Activated T-cell treated with anti-CD3 and anti-CD28 coated beads, Interleukin-2, amount 50 U/mL, for 24 hours (primary cell): ENCODE measurements at regions not wholly inside any gene's neighbourhood (a gene's known extent, or its start where the extent isn't known, plus 50 kb on each side); places are given as distances from the start of the nearest gene placed in this dataset.
"Not testable (repeated sequence)": the region's sequence is repeated elsewhere in the genome, so short reads cannot be mapped to it uniquely, and the experiment has no call there.

Experiments used
- DNase-seq: peaks from one replicate; pipeline ENCODE4 v3.0.0-alpha.2; 2020
- H3K27ac Mint-ChIP-seq: 2 replicates; pipeline ENCODE4 v1.8.0; 2020; ENCODE audit warnings: mild to moderate bottlenecking, mixed read lengths
- H3K27me3 Mint-ChIP-seq: 2 replicates; pipeline ENCODE4 v1.8.0; 2020; ENCODE audit warnings: mixed read lengths
- H3K36me3 Mint-ChIP-seq: 2 replicates; pipeline ENCODE4 v1.8.0; 2020; ENCODE audit warnings: low read depth, mixed read lengths
- H3K4me1 Mint-ChIP-seq: 2 replicates; pipeline ENCODE4 v1.8.0; 2020; ENCODE audit warnings: low read depth, mixed read lengths
- H3K4me3 Mint-ChIP-seq: 2 replicates; pipeline ENCODE4 v1.8.0; 2020; ENCODE audit warnings: mild to moderate bottlenecking, moderate library complexity, mixed read lengths
- H3K9me3 Mint-ChIP-seq: 2 replicates; pipeline ENCODE4 v1.8.0; 2020; ENCODE audit warnings: mixed read lengths

GRCh38 chrX:7343181-7343580 lies 195.2 kb upstream of the PUDP start:
- DNase-seq, result no peak
- Mint-ChIP-seq H3K36me3 (no peaks in the 10 kb centered on the region), H3K4me1 (no peaks in the 10 kb centered on the region), H3K27me3 (no peaks in the 10 kb centered on the region), H3K9me3 (no peaks in the 10 kb centered on the region), H3K4me3 (no peak overlapping the region), H3K27ac (no peak overlapping the region)

DNA sequence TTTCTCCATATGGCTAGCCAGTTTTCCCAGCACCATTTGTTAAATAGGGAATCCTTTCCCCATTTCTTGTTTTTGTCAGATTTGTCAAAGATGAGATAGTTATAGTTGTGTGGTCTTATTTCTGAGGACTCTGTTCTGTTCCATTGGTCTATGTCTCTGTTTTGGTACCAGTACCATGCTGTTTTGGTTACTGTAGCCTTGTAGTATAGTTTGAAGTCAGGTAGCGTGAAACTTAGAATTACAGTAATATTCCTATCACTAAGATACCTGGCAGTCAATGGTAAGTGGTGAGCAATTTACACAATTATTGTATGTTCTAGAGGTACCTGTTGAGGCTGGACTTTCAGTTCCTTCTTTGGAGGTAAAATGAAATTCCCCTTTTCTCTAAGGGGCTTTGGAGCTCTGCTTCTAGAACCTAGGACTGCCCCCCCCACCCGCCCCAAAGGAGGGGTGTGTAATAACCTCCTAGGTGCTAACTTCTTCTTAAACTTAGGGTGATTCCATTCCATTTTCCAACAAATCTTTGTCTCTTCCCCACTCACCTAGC lies 187.9 kb upstream of the PUDP start:
- not testable (repeated sequence) for H3K27me3 Mint-ChIP-seq, H3K4me1 Mint-ChIP-seq, DNase-seq, H3K9me3 Mint-ChIP-seq, H3K27ac Mint-ChIP-seq, H3K4me3 Mint-ChIP-seq
- H3K36me3 Mint-ChIP-seq, result peaks cover 13% of the 10 kb centered on the region

- no peak overlapping the region for H3K4me3 Mint-ChIP-seq
- H3K36me3 Mint-ChIP-seq, result peaks cover 17% of the 10 kb centered on the region
- no peaks in the 10 kb centered on the region for H3K9me3 Mint-ChIP-seq
- DNase-seq, result no peak
- H3K27ac Mint-ChIP-seq, result no peak overlapping the region
- H3K27me3 Mint-ChIP-seq, result no peaks in the 10 kb centered on the region
- H3K4me1 Mint-ChIP-seq, result no peaks in the 10 kb centered on the region
Observed at GRCh38 chrX:7334253-7334935, 186.4 kb upstream of the PUDP start.

- no peaks in the 10 kb centered on the region for H3K4me1 Mint-ChIP-seq
- H3K4me3 Mint-ChIP-seq, result no peak overlapping the region
- DNase-seq, result no peak
- no peak overlapping the region for H3K27ac Mint-ChIP-seq
- no peaks in the 10 kb centered on the region for H3K9me3 Mint-ChIP-seq
- no peaks in the 10 kb centered on the region for H3K27me3 Mint-ChIP-seq
- peaks cover 19% of the 10 kb centered on the region for H3K36me3 Mint-ChIP-seq
Observed at GRCh38 chrX:7330971-7331746, 183.2 kb upstream of the PUDP start.

DNA sequence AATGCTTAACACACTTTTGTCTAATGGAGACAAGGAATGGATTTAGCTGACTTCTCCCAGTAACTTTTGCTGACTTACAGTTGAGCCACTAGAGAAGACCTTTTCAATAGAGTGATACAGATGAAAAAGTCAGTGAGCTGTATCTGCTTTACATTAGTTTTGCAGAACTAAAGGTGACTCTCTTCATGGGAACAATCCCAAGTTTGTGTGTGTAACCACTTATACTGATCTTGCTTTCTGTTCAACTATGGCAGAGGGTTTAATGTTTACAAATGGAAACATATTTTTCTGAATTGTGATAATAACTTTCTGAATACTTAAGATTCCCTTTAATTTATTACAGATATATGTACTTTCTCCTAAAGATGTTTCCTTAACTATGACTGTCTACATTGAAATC lies 182.6 kb upstream of the PUDP start:
- no peaks in the 10 kb centered on the region for H3K27me3 Mint-ChIP-seq
- no peaks in the 10 kb centered on the region for H3K4me1 Mint-ChIP-seq
- H3K4me3 Mint-ChIP-seq, result no peak overlapping the region
- H3K27ac Mint-ChIP-seq, result no peak overlapping the region
- H3K9me3 Mint-ChIP-seq, result no peaks in the 10 kb centered on the region
- DNase-seq, result no peak
- H3K36me3 Mint-ChIP-seq, result peaks cover 19% of the 10 kb centered on the region

GRCh38 chrX:7318661-7319060 lies 170.7 kb upstream of the PUDP start:
- H3K27me3 Mint-ChIP-seq, result no peaks in the 10 kb centered on the region
- no peaks in the 10 kb centered on the region for H3K4me1 Mint-ChIP-seq
- no peak overlapping the region for H3K27ac Mint-ChIP-seq
- H3K36me3 Mint-ChIP-seq, result no peaks in the 10 kb centered on the region
- no peaks in the 10 kb centered on the region for H3K9me3 Mint-ChIP-seq
- no peak overlapping the region for H3K4me3 Mint-ChIP-seq
- no peak for DNase-seq

DNA sequence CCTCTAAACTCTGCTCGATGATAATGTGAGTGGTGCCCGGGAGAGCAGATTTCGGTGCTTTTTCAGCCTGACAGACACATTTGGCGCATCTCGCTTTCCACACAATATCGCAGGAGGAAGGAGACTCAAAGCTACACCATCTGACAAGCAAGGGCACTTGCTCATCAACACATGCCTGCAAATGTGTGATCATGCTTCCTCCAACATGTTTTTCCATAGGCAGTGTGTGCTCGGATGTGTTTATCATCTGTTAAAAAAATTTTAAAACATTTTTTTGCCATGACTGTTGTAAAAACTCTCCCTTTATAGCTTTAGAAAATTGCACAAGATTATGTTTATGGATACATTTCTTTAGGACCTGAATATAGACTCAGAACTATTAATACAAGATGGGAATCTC lies 170.3 kb upstream of the PUDP start:
- H3K9me3 Mint-ChIP-seq, result no peaks in the 10 kb centered on the region
- H3K36me3 Mint-ChIP-seq, result no peaks in the 10 kb centered on the region
- DNase-seq, result no peak
- H3K27me3 Mint-ChIP-seq, result no peaks in the 10 kb centered on the region
- no peak overlapping the region for H3K27ac Mint-ChIP-seq
- no peaks in the 10 kb centered on the region for H3K4me1 Mint-ChIP-seq
- no peak overlapping the region for H3K4me3 Mint-ChIP-seq

DNA sequence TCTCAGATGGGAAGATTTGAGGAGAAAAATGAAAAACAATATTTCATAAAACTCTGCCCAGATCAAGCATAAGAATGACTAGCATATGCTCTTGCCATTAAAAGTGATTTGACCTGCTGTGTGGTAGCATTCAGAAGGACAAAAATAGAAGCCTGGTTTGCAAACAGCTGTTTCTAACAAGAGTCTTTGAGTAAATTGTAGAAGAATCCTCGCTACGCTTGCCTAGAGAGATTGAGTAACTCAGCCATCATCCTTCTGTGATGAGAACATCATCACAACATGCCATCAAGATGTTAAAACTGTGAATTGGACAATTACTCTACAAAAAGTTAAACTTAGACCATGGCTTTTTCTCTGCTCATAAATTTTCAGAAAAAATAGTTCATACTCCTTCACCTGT lies 168.9 kb upstream of the PUDP start:
- Mint-ChIP-seq H3K27ac (no peak overlapping the region), H3K27me3 (no peaks in the 10 kb centered on the region), H3K4me1 (no peaks in the 10 kb centered on the region), H3K36me3 (no peaks in the 10 kb centered on the region), H3K9me3 (no peaks in the 10 kb centered on the region), H3K4me3 (no peak overlapping the region)
- DNase-seq, result no peak

DNA sequence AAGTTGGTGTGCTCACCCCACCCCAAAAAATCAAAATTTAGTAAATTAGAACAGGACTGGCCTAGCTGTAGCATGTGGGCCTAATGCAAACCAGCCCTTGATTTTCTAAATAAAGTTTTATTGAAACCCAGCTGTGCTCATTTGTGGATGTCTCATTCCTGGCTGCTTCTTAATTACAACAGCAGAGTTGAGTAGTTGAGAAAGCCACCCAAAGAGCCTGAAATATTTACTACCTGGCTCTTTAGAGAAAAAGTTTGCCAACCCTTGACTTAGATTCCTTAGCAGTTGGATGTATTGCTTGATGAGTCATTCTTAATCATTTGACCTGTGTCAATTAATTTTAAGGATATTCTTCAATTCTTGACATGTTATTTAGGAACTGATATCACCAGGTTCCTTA lies 168.3 kb upstream of the PUDP start:
- no peaks in the 10 kb centered on the region for H3K36me3 Mint-ChIP-seq

DNA sequence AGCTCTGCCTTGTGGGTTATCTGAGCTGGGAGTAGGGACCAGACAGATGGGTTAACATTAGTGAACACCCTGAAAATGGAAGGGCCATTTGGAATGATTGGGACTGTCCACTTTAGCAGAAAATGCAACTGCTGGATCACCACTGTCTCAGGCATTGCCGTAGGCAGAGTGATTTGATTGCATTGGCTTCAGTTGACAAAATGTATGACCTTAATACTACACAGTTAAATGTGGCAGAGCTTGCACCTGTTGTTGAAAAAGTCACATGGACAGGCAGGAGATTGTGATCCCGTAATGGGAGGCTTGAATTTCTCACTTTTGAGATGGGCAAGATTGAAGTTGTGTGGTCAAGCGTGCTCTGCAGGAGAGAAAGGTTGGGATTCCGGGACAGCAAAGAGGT lies 166.5 kb upstream of the PUDP start:
- no peak for DNase-seq
- Mint-ChIP-seq H3K36me3 (no peaks in the 10 kb centered on the region), H3K27ac (no peak overlapping the region), H3K4me3 (no peak overlapping the region), H3K27me3 (no peaks in the 10 kb centered on the region), H3K4me1 (no peaks in the 10 kb centered on the region), H3K9me3 (no peaks in the 10 kb centered on the region)

More for the DNA sequence above, 168.3 kb upstream of the PUDP start:
- H3K4me1 Mint-ChIP-seq, result no peaks in the 10 kb centered on the region
- H3K27me3 Mint-ChIP-seq, result no peaks in the 10 kb centered on the region
- DNase-seq, result no peak
- no peaks in the 10 kb centered on the region for H3K9me3 Mint-ChIP-seq
- H3K4me3 Mint-ChIP-seq, result no peak overlapping the region
- no peak overlapping the region for H3K27ac Mint-ChIP-seq

DNA sequence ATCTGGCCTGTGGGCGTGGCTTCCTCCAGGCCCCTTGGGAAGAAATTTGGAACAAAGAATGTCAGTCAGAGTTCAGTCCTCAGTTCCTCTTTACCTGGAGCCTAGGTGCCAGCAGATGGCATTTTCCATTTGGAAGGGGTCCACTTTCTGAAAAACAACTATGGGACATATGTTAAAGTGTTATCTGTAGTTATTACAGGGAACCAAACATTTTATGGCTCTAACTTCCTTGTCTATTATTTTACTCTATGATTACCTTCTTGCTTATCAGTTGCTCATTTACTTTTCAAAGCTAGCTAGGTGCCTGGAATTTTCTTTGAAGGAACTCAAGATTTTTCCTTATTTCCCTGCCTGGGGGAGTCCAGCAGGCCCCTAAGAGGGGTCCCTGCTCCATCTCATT lies 159.8 kb upstream of the PUDP start:
- Mint-ChIP-seq H3K36me3 (peaks cover 12% of the 10 kb centered on the region), H3K4me1 (no peaks in the 10 kb centered on the region), H3K27me3 (no peaks in the 10 kb centered on the region), H3K9me3 (no peaks in the 10 kb centered on the region), H3K4me3 (no peak overlapping the region), H3K27ac (no peak overlapping the region)
- no peak for DNase-seq

DNA sequence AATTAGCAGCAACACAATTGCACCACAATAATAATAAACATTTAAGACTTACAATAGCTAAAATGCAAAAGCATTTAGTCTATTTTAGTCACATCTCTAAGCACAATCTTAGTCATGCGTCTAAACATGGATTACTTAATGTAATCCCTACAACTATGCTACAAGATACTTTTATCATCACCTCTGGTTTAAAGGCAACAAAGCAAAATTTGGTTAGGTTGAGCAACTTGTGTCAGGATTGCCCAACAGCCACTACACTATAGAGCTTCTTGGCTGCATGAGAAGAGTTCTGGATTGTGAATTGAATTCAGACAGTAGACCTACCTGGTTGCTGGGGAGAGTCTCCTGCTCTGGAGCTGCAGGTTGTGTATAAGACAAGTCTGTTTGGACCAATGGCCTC lies 146.5 kb upstream of the PUDP start:
- H3K27ac Mint-ChIP-seq, result no peak overlapping the region
- H3K9me3 Mint-ChIP-seq, result no peaks in the 10 kb centered on the region

DNA sequence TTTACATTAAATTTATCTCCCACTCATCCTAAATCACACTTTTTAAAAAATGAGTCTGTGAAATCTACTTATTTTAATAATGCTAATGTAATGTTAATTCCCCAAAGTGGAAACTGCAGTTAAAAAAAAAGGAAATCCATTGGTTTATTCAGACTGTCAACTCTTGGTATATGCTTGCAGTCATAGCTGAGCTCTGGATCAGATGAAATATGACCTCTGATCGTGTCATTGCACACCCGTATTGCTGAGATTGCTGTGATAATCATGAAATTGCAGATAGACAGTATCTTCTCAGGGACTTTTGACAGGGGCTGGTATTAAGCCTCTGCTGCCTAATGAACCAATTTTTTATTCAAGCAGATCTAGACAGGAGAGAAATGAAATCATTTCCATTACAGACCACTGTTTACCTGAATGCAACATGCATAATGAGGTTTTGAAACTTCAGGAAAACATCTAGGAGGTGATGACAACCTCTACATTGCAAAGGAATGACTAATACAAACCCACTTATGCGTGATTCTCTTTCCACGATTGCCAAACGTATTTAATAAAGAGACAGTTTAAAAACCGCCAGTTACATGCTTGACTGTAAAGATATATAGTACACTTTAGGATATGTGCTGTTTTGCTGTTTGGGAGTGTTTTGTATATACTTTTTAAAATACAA lies 138.3 kb upstream of the PUDP start:
- no peaks in the 10 kb centered on the region for H3K4me1 Mint-ChIP-seq
- no peak for DNase-seq
- no peak overlapping the region for H3K4me3 Mint-ChIP-seq
- H3K9me3 Mint-ChIP-seq, result no peaks in the 10 kb centered on the region
- H3K27ac Mint-ChIP-seq, result no peak overlapping the region
- no peaks in the 10 kb centered on the region for H3K27me3 Mint-ChIP-seq
- H3K36me3 Mint-ChIP-seq, result no peaks in the 10 kb centered on the region

More for the DNA sequence above, 146.5 kb upstream of the PUDP start:
- Mint-ChIP-seq H3K27me3 (no peaks in the 10 kb centered on the region), H3K4me1 (no peaks in the 10 kb centered on the region), H3K36me3 (no peaks in the 10 kb centered on the region), H3K4me3 (no peak overlapping the region)
- DNase-seq, result no peak

- no peak overlapping the region for H3K27ac Mint-ChIP-seq
- no peaks in the 10 kb centered on the region for H3K36me3 Mint-ChIP-seq
- no peak overlapping the region for H3K4me3 Mint-ChIP-seq
- H3K27me3 Mint-ChIP-seq, result no peaks in the 10 kb centered on the region
- DNase-seq, result no peak
- H3K9me3 Mint-ChIP-seq, result no peaks in the 10 kb centered on the region
- no peaks in the 10 kb centered on the region for H3K4me1 Mint-ChIP-seq
Observed at GRCh38 chrX:7285765-7286164, 137.8 kb upstream of the PUDP start.

DNA sequence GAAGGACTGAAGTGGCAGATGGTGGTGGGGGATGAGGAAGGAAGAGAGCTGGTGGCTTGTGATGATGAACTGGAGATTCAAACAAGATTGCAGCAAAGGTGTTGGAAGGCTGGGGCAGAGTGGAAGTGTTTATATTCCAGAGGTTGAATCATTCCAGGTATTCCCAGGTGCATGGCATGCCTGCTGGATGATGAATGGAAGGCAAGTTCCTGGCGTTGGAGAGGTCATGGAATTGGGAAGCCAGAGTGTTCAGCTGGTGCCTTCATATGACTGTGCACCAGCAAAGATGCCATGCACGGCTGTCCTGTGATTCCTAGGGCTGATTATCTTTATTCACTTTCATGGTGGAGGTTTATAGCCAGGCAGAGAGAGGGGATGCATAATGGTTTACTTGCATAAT lies 135.8 kb upstream of the PUDP start:
- H3K27ac Mint-ChIP-seq, result no peak overlapping the region
- no peaks in the 10 kb centered on the region for H3K27me3 Mint-ChIP-seq
- no peak overlapping the region for H3K4me3 Mint-ChIP-seq
- DNase-seq, result no peak
- no peaks in the 10 kb centered on the region for H3K4me1 Mint-ChIP-seq
- no peaks in the 10 kb centered on the region for H3K9me3 Mint-ChIP-seq
- no peaks in the 10 kb centered on the region for H3K36me3 Mint-ChIP-seq
